ENCODE measurements at regions not wholly inside any gene's neighbourhood (a gene's known extent, or its start where the extent isn't known, plus 50 kb on each side); places are given as distances from the start of the nearest gene placed in this dataset.

- ChIA-PET POLR2A (ENCODE audit: unreplicated experiment) (no interaction called here), CTCF (no interaction called here)
- Histone ChIP-seq H3K4me3 (ENCODE audit: low read length) (no peak overlapping the region), H3K9me3 (ENCODE audit: low read length) (no peaks in the 10 kb centered on the region), H3K79me2 (ENCODE audit: low read length) (no peaks in the 10 kb centered on the region), H3K4me2 (ENCODE audit: low read length) (no peak overlapping the region), H2AFZ (ENCODE audit: low read length) (no peak overlapping the region), H3K36me3 (ENCODE audit: low read depth, low read length) (no peaks in the 10 kb centered on the region), H3K4me1 (ENCODE audit: insufficient read depth, low read length) (no peaks in the 10 kb centered on the region), H3K27ac (ENCODE audit: low read length) (no peak overlapping the region), H3F3A (ENCODE audit: low read length, unreplicated experiment) (no peaks in the 10 kb centered on the region), H4K20me1 (ENCODE audit: low read length) (no peaks in the 10 kb centered on the region), H3K9ac (ENCODE audit: low read length) (no peak overlapping the region), H3K9me2 (replicated peaks; ENCODE audit: low read length) (no peaks in the 10 kb centered on the region), H3K27me3 (ENCODE audit: low read length) (no peaks in the 10 kb centered on the region)
- no TSS peak for BruUV-seq (replicated peaks)
- ATAC-seq (no peak), DNase-seq (no peak)
- TF ChIP-seq CTCF (conservative IDR thresholded peaks at IDR 0.05; ENCODE audit: low read depth, low read length): no peak
- no peak for TF ChIP-seq EZH2phosphoT487 (IDR thresholded peaks at IDR 0.05; ENCODE audit: borderline replicate concordance, low read length)
- TF ChIP-seq EZH2 (IDR thresholded peaks at IDR 0.05; ENCODE audit: low read length, unreplicated experiment): no peak
- intact Hi-C loops (cut with micrococcal nuclease): no loop called here
These were observed 204.2 kb downstream of the CYLD start for GRCh38 chr16:50946098-50946497.

GRCh38 chr16:50945171-50945570 is 203.3 kb downstream of the CYLD start:
- no peaks in the 10 kb centered on the region for H3K4me1 ChIP-seq (ENCODE audit: insufficient read depth, low read length)
- TF ChIP-seq EZH2 (IDR thresholded peaks at IDR 0.05; ENCODE audit: low read length, unreplicated experiment): no peak
- TF ChIP-seq EZH2phosphoT487 (IDR thresholded peaks at IDR 0.05; ENCODE audit: borderline replicate concordance, low read length): no peak
- TF ChIP-seq CTCF (conservative IDR thresholded peaks at IDR 0.05; ENCODE audit: low read depth, low read length): no peak
- H3K79me2 ChIP-seq (ENCODE audit: low read length): no peaks in the 10 kb centered on the region
- no peaks in the 10 kb centered on the region for H3K36me3 ChIP-seq (ENCODE audit: low read depth, low read length)
- POLR2A ChIA-PET (ENCODE audit: unreplicated experiment): no interaction called here
- H3K4me2 ChIP-seq (ENCODE audit: low read length): no peak overlapping the region
- CTCF ChIA-PET: no interaction called here
- H3F3A ChIP-seq (ENCODE audit: low read length, unreplicated experiment): no peaks in the 10 kb centered on the region
- DNase-seq: no peak
- H3K4me3 ChIP-seq (ENCODE audit: low read length): no peak overlapping the region
- H3K9me3 ChIP-seq (ENCODE audit: low read length): no peaks in the 10 kb centered on the region
- no peaks in the 10 kb centered on the region for H3K27me3 ChIP-seq (ENCODE audit: low read length)
- H3K9ac ChIP-seq (ENCODE audit: low read length): no peak overlapping the region
- H3K27ac ChIP-seq (ENCODE audit: low read length): no peak overlapping the region
- no peak overlapping the region for H2AFZ ChIP-seq (ENCODE audit: low read length)
- intact Hi-C loops (cut with micrococcal nuclease): no loop called here
- no TSS peak for BruUV-seq (replicated peaks)
- no peaks in the 10 kb centered on the region for H3K9me2 ChIP-seq (replicated peaks; ENCODE audit: low read length)
- no peaks in the 10 kb centered on the region for H4K20me1 ChIP-seq (ENCODE audit: low read length)
- ATAC-seq: no peak

- Histone ChIP-seq H3K4me3 (ENCODE audit: low read length) (no peak overlapping the region), H3K9me2 (replicated peaks; ENCODE audit: low read length) (no peaks in the 10 kb centered on the region), H3K9me3 (ENCODE audit: low read length) (no peaks in the 10 kb centered on the region), H3K79me2 (ENCODE audit: low read length) (no peaks in the 10 kb centered on the region), H3K27me3 (ENCODE audit: low read length) (no peaks in the 10 kb centered on the region), H3K36me3 (ENCODE audit: low read depth, low read length) (no peaks in the 10 kb centered on the region), H3K27ac (ENCODE audit: low read length) (no peak overlapping the region), H3K4me1 (ENCODE audit: insufficient read depth, low read length) (no peaks in the 10 kb centered on the region), H4K20me1 (ENCODE audit: low read length) (no peaks in the 10 kb centered on the region), H3K9ac (ENCODE audit: low read length) (no peak overlapping the region), H3F3A (ENCODE audit: low read length, unreplicated experiment) (no peaks in the 10 kb centered on the region), H3K4me2 (ENCODE audit: low read length) (no peak overlapping the region), H2AFZ (ENCODE audit: low read length) (no peak overlapping the region)
- POLR2A ChIA-PET (ENCODE audit: unreplicated experiment): no interaction called here
- intact Hi-C loops (cut with micrococcal nuclease): no loop called here
- no peak for TF ChIP-seq EZH2phosphoT487 (IDR thresholded peaks at IDR 0.05; ENCODE audit: borderline replicate concordance, low read length)
- no peak for TF ChIP-seq EZH2 (IDR thresholded peaks at IDR 0.05; ENCODE audit: low read length, unreplicated experiment)
- TF ChIP-seq CTCF (conservative IDR thresholded peaks at IDR 0.05; ENCODE audit: low read depth, low read length): no peak
- DNase-seq: no peak
- BruUV-seq (replicated peaks): no TSS peak
- CTCF ChIA-PET: no interaction called here
- no peak for ATAC-seq
These were observed 202.6 kb downstream of the CYLD start for GRCh38 chr16:50944436-50944835.

Measured in PC-3 (cell line).